Tibial nerve (tissue), 4 donors: ENCODE measurements at regions not wholly inside any gene's neighbourhood (a gene's known extent, or its start where the extent isn't known, plus 50 kb on each side); places are given as distances from the start of the nearest gene placed in this dataset.

ENCODE experiments used
- CTCF ChIP-seq, 5 experiments: fragments of 200-600 bp in 3 of 5; fragments of 450-650 bp in 2 of 5; sonication (generic) in 3 of 5; IDR thresholded peaks; one replicate each; pipeline ENCODE4 v1.5.1; 2016 to 2019; ENCODE audit warnings: antibody characterized with exemption in 5 of 5, mild to moderate bottlenecking in 3 of 5, moderate library complexity in 2 of 5
- EP300 ChIP-seq, 2 donors: sonication (generic); formaldehyde crosslinking; IDR thresholded peaks; one replicate each; pipeline ENCODE4 v1.6.1; 2017; ENCODE audit warnings: antibody characterized with exemption in 2 of 2, mild to moderate bottlenecking in 1 of 2
- POLR2A ChIP-seq, 2 donors: fragments of 450-650 bp; IDR thresholded peaks; one replicate each; pipeline ENCODE4 v1.6.1; 2017; ENCODE audit warnings: antibody characterized with exemption in 2 of 2, mild to moderate bottlenecking in 2 of 2, moderate library complexity in 2 of 2

- TF ChIP-seq POLR2A (IDR thresholded peaks at IDR 0.05) (no peak), CTCF (IDR thresholded peaks at IDR 0.05) (no peak), EP300 (IDR thresholded peaks at IDR 0.05) (no peak)
Observed at GRCh38 chr3:150063237-150063636, 92.5 kb upstream of the PFN2 start.
